Neural cell (in vitro differentiated cells): ENCODE measurements at regions not wholly inside any gene's neighbourhood (a gene's known extent, or its start where the extent isn't known, plus 50 kb on each side); places are given as distances from the start of the nearest gene placed in this dataset.

Experiments used
- CTCF ChIP-seq: fragments of 450-650 bp; IDR thresholded peaks from 2 replicates; pipeline ENCODE4 v1.5.1; 2014; ENCODE audit warnings: antibody characterized with exemption, mild to moderate bottlenecking, moderate library complexity; ENCODE audit not compliant: poor library complexity, severe bottlenecking
- EP300 ChIP-seq: fragments of 450-650 bp; conservative IDR thresholded peaks from 2 replicates; pipeline ENCODE4 v1.6.1; 2014; ENCODE audit warnings: antibody characterized with exemption, mild to moderate bottlenecking, moderate library complexity; ENCODE audit not compliant: poor library complexity, severe bottlenecking
- EZH2 ChIP-seq: fragments of 200-600, 300-800 bp; shearing (Covaris generic), sonication (generic); IDR thresholded peaks from 2 replicates; pipeline ENCODE4 v1.6.1; 2014; ENCODE audit warnings: antibody characterized with exemption, low read length, borderline replicate concordance, mild to moderate bottlenecking; ENCODE audit not compliant: insufficient read depth, poor library complexity, severe bottlenecking
- RAD21 ChIP-seq: fragments of 450-650 bp; conservative IDR thresholded peaks from 2 replicates; pipeline ENCODE4 v1.6.1; 2014; ENCODE audit warnings: antibody characterized with exemption, mild to moderate bottlenecking, moderate library complexity

GRCh38 chr1:101431956-101432510, 195.2 kb downstream of the S1PR1 start:
- TF ChIP-seq CTCF (no peak), EP300 (no peak), RAD21 (no peak), EZH2 (no peak)
